ENCODE measurements at regions not wholly inside any gene's neighbourhood (a gene's known extent, or its start where the extent isn't known, plus 50 kb on each side); places are given as distances from the start of the nearest gene placed in this dataset.
A peak's percentile ranks its signal among the peaks of the same experiment; 100 is the strongest.

GRCh38 chr4:1538941-1539772 lies 132.9 kb upstream of the NKX1-1 start:
- ATAC-seq (no peak), DNase-seq (peak in 1 of 3 donors; percentile 46)
- Histone ChIP-seq H3K27me3 (no peaks in the 10 kb centered on the region), H3K36me3 (no peaks in the 10 kb centered on the region), H3K4me3 (no peak overlapping the region), H3K27ac (no peak overlapping the region), H3K9me3 (no peaks in the 10 kb centered on the region), H3K4me1 (no peaks in the 10 kb centered on the region)
- TF ChIP-seq POLR2A (IDR thresholded peaks at IDR 0.05) (no peak), CTCF (IDR thresholded peaks at IDR 0.05) (no peak)
- WGBS (ENCODE audit: insufficient coverage, low coverage, low lambda C conversion rate, missing lambda C conversion rate): 79% methylated on average over 10 of the region's 23 CpGs
- intact Hi-C loops (cut with DNase I): no loop called here

- no peaks in the 10 kb centered on the region for H3K27me3 ChIP-seq
These were observed 131.8 kb upstream of the NKX1-1 start for GRCh38 chr4:1538096-1538410.

GRCh38 chr4:1537410-1538095 lies 131.3 kb upstream of the NKX1-1 start:
- no peaks in the 10 kb centered on the region for H3K4me1 ChIP-seq
- ATAC-seq (no peak), DNase-seq (peak in 2 of 3 donors; percentile 14 to 46)
- no peak overlapping the region for H3K27ac ChIP-seq
- TF ChIP-seq CTCF (IDR thresholded peaks at IDR 0.05) (no peak), POLR2A (IDR thresholded peaks at IDR 0.05) (no peak)
- intact Hi-C loops (cut with DNase I): no loop called here
- H3K36me3 ChIP-seq: no peaks in the 10 kb centered on the region
- no peaks in the 10 kb centered on the region for H3K9me3 ChIP-seq
- H3K27me3 ChIP-seq: no peaks in the 10 kb centered on the region
- no peak overlapping the region for H3K4me3 ChIP-seq
- WGBS (ENCODE audit: insufficient coverage, low coverage, low lambda C conversion rate, missing lambda C conversion rate): 50% methylated on average over 2 of the region's 11 CpGs

More at GRCh38 chr4:1538096-1538410, 131.8 kb upstream of the NKX1-1 start:
- TF ChIP-seq CTCF (IDR thresholded peaks at IDR 0.05) (no peak), POLR2A (IDR thresholded peaks at IDR 0.05) (no peak)
- no peaks in the 10 kb centered on the region for H3K9me3 ChIP-seq
- H3K36me3 ChIP-seq: no peaks in the 10 kb centered on the region
- H3K27ac ChIP-seq: no peak overlapping the region
- intact Hi-C loops (cut with DNase I): no loop called here
- H3K4me3 ChIP-seq: no peak overlapping the region
- DNase-seq (peak in 1 of 3 donors; percentile 40), ATAC-seq (no peak)
- WGBS (ENCODE audit: insufficient coverage, low coverage, low lambda C conversion rate, missing lambda C conversion rate): 13% methylated on average over 6 of the region's 9 CpGs
- H3K4me1 ChIP-seq: no peaks in the 10 kb centered on the region

GRCh38 chr4:1536579-1537409 lies 130.6 kb upstream of the NKX1-1 start:
- intact Hi-C loops (cut with DNase I): no loop called here
- TF ChIP-seq CTCF (IDR thresholded peaks at IDR 0.05) (no peak), POLR2A (IDR thresholded peaks at IDR 0.05) (no peak)
- no peaks in the 10 kb centered on the region for H3K9me3 ChIP-seq
- H3K4me3 ChIP-seq: no peak overlapping the region
- H3K27ac ChIP-seq: no peak overlapping the region
- no peaks in the 10 kb centered on the region for H3K27me3 ChIP-seq
- 80% methylated on average over 2 of the region's 42 CpGs for WGBS (ENCODE audit: insufficient coverage, low coverage, low lambda C conversion rate, missing lambda C conversion rate)
- ATAC-seq (no peak), DNase-seq (peak in 2 of 3 donors; percentile 11 to 42)
- H3K36me3 ChIP-seq: no peaks in the 10 kb centered on the region
- no peaks in the 10 kb centered on the region for H3K4me1 ChIP-seq

Data from right lobe of liver (tissue), 6 donors.